Neural progenitor cell (in vitro differentiated cells): ENCODE measurements at regions not wholly inside any gene's neighbourhood (a gene's known extent, or its start where the extent isn't known, plus 50 kb on each side); places are given as distances from the start of the nearest gene placed in this dataset.

ENCODE experiments used
- DNase-seq: peaks from one replicate; pipeline ENCODE4 v3.0.0-alpha.2; 2016; ENCODE audit warnings: low spot score
- H2AFZ ChIP-seq: fragments of 200-600 bp; sonication (generic); replicated peaks from 2 replicates; pipeline ENCODE4 v1.6.1; 2016; ENCODE audit warnings: antibody characterized with exemption
- H3F3A ChIP-seq: fragments of 200-600 bp; sonication (generic); 2 replicates; pipeline ENCODE4 v1.6.1; 2016; ENCODE audit warnings: antibody characterized with exemption, low read depth
- H3K27ac ChIP-seq: fragments of 200-600 bp; sonication (generic); 2 replicates; pipeline ENCODE4 v1.5.1; 2016; ENCODE audit warnings: mild to moderate bottlenecking
- H3K27me3 ChIP-seq: fragments of 200-600 bp; sonication (generic); 2 replicates; pipeline ENCODE4 v1.6.1; 2016; ENCODE audit warnings: mild to moderate bottlenecking, moderate library complexity
- H3K36me3 ChIP-seq: fragments of 200-600 bp; sonication (generic); 2 replicates; pipeline ENCODE4 v1.5.1; 2016
- H3K4me1 ChIP-seq: fragments of 200-600 bp; sonication (generic); 2 replicates; pipeline ENCODE4 v1.6.1; 2016; ENCODE audit warnings: mixed run types
- H3K4me2 ChIP-seq: fragments of 200-600 bp; sonication (generic); 2 replicates; pipeline ENCODE4 v1.6.1; 2016
- H3K4me3 ChIP-seq: fragments of 200-600 bp; sonication (generic); 2 replicates; pipeline ENCODE4 v1.5.1; 2016
- H3K79me2 ChIP-seq: fragments of 200-600 bp; sonication (generic); 2 replicates; pipeline ENCODE4 v1.6.1; 2016; ENCODE audit warnings: low read depth
- H3K9ac ChIP-seq: fragments of 200-600 bp; sonication (generic); 2 replicates; pipeline ENCODE4 v1.6.1; 2016
- H3K9me3 ChIP-seq: fragments of 200-600 bp; sonication (generic); 2 replicates; pipeline ENCODE4 v1.5.1; 2016; ENCODE audit warnings: low read depth
- H4K20me1 ChIP-seq: fragments of 200-600 bp; sonication (generic); 2 replicates; pipeline ENCODE4 v1.6.1; 2016; ENCODE audit warnings: low read depth
- H3K27ac Mint-ChIP-seq: 3 replicates; pipeline ENCODE4 v1.8.0; 2021; ENCODE audit warnings: mixed read lengths
- H3K27me3 Mint-ChIP-seq: 2 replicates; pipeline ENCODE4 v1.8.0; 2022; ENCODE audit warnings: low read depth, mild to moderate bottlenecking, inconsistent platforms, moderate library complexity, mixed read lengths; ENCODE audit not compliant: insufficient read depth
- H3K36me3 Mint-ChIP-seq: 3 replicates; pipeline ENCODE4 v1.8.0; 2021; ENCODE audit warnings: mixed read lengths
- H3K4me1 Mint-ChIP-seq: 3 replicates; pipeline ENCODE4 v1.8.0; 2021; ENCODE audit warnings: mixed read lengths
- H3K4me3 Mint-ChIP-seq: 3 replicates; pipeline ENCODE4 v1.8.0; 2021; ENCODE audit warnings: mild to moderate bottlenecking, moderate library complexity, mixed read lengths
- H3K9me3 Mint-ChIP-seq: 3 replicates; pipeline ENCODE4 v1.8.0; 2020; ENCODE audit warnings: mixed read lengths
- CTCF ChIP-seq: fragments of 200-600 bp; sonication (generic); IDR thresholded peaks from 2 replicates; pipeline ENCODE4 v1.5.1; 2017; ENCODE audit warnings: antibody characterized with exemption, mild to moderate bottlenecking
- EZH2 ChIP-seq: fragments of 200-600 bp; sonication (generic); IDR thresholded peaks from 2 replicates; pipeline ENCODE4 v1.6.1; 2017; ENCODE audit warnings: antibody characterized with exemption, mild to moderate bottlenecking, moderate library complexity
- EZH2phosphoT487 ChIP-seq: fragments of 200-600 bp; sonication (generic); IDR thresholded peaks from 2 replicates; pipeline ENCODE4 v1.6.1; 2017; ENCODE audit warnings: antibody characterized with exemption

- TF ChIP-seq EZH2 (no peak), CTCF (no peak), EZH2phosphoT487 (no peak)
- Histone ChIP-seq H3K9ac (no peak overlapping the region), H3K27me3 (no peaks in the 10 kb centered on the region), H3K27ac (no peak overlapping the region), H3K9me3 (no peaks in the 10 kb centered on the region), H3K4me2 (no peak overlapping the region), H3K4me1 (no peaks in the 10 kb centered on the region), H4K20me1 (no peaks in the 10 kb centered on the region), H3F3A (no peaks in the 10 kb centered on the region), H3K79me2 (no peaks in the 10 kb centered on the region), H3K4me3 (no peak overlapping the region), H3K36me3 (no peaks in the 10 kb centered on the region), H2AFZ (no peak overlapping the region)
- no peak overlapping the region for H3K27ac Mint-ChIP-seq
- H3K36me3 Mint-ChIP-seq, result no peaks in the 10 kb centered on the region
- H3K4me1 Mint-ChIP-seq, result no peaks in the 10 kb centered on the region
- H3K4me3 Mint-ChIP-seq, result no peak overlapping the region
- DNase-seq, result no peak
- no peaks in the 10 kb centered on the region for H3K9me3 Mint-ChIP-seq
- H3K27me3 Mint-ChIP-seq, result peaks cover 2% of the 10 kb centered on the region
Measured at GRCh38 chr5:105739732-105740131, 1931.0 kb downstream of the EFNA5 start.

- Mint-ChIP-seq H3K9me3 (no peaks in the 10 kb centered on the region), H3K4me1 (no peaks in the 10 kb centered on the region), H3K27ac (no peak overlapping the region), H3K27me3 (no peaks in the 10 kb centered on the region), H3K4me3 (no peak overlapping the region), H3K36me3 (no peaks in the 10 kb centered on the region)
- no peak for DNase-seq
- Histone ChIP-seq H3K27me3 (no peaks in the 10 kb centered on the region), H3K9ac (no peak overlapping the region), H2AFZ (no peak overlapping the region), H3K27ac (no peak overlapping the region), H3F3A (no peaks in the 10 kb centered on the region), H3K4me1 (no peaks in the 10 kb centered on the region), H3K36me3 (no peaks in the 10 kb centered on the region), H3K79me2 (no peaks in the 10 kb centered on the region), H3K4me3 (no peak overlapping the region), H3K9me3 (no peaks in the 10 kb centered on the region), H4K20me1 (no peaks in the 10 kb centered on the region), H3K4me2 (no peak overlapping the region)
- TF ChIP-seq CTCF (no peak), EZH2phosphoT487 (no peak), EZH2 (no peak)
Measured at GRCh38 chr5:105735704-105736103, 1935.0 kb downstream of the EFNA5 start.

GRCh38 chr5:105730982-105731381 is 1939.8 kb downstream of the EFNA5 start:
- Mint-ChIP-seq H3K9me3 (no peaks in the 10 kb centered on the region), H3K4me3 (no peak overlapping the region), H3K27ac (no peak overlapping the region), H3K27me3 (no peaks in the 10 kb centered on the region), H3K4me1 (no peaks in the 10 kb centered on the region), H3K36me3 (no peaks in the 10 kb centered on the region)
- H3K27me3 ChIP-seq, result no peaks in the 10 kb centered on the region
- peak; percentile 21 for DNase-seq
- H3K27ac ChIP-seq, result no peak overlapping the region
- no peaks in the 10 kb centered on the region for H3K79me2 ChIP-seq
- H3K4me3 ChIP-seq, result no peak overlapping the region
- no peak overlapping the region for H2AFZ ChIP-seq
- H3K4me1 ChIP-seq, result no peaks in the 10 kb centered on the region
- no peak for TF ChIP-seq EZH2phosphoT487
- TF ChIP-seq EZH2, result no peak
- TF ChIP-seq CTCF, result no peak
- H3K4me2 ChIP-seq, result no peak overlapping the region
- H3K9me3 ChIP-seq, result no peaks in the 10 kb centered on the region
- H3K9ac ChIP-seq, result no peak overlapping the region
- H3F3A ChIP-seq, result no peaks in the 10 kb centered on the region
- no peaks in the 10 kb centered on the region for H4K20me1 ChIP-seq
- H3K36me3 ChIP-seq, result no peaks in the 10 kb centered on the region

- no peak overlapping the region for H3K4me3 ChIP-seq
- Mint-ChIP-seq H3K4me3 (no peak overlapping the region), H3K9me3 (peaks cover 11% of the 10 kb centered on the region), H3K36me3 (no peaks in the 10 kb centered on the region), H3K27me3 (peaks cover 2% of the 10 kb centered on the region), H3K4me1 (no peaks in the 10 kb centered on the region), H3K27ac (no peak overlapping the region)
- no peak overlapping the region for H3K27ac ChIP-seq
- H4K20me1 ChIP-seq, result no peaks in the 10 kb centered on the region
- no peaks in the 10 kb centered on the region for H3K4me1 ChIP-seq
- no peak overlapping the region for H3K4me2 ChIP-seq
- no peak for TF ChIP-seq CTCF
- TF ChIP-seq EZH2phosphoT487, result no peak
- no peak for TF ChIP-seq EZH2
- DNase-seq, result no peak
- H3K27me3 ChIP-seq, result no peaks in the 10 kb centered on the region
- H3K79me2 ChIP-seq, result no peaks in the 10 kb centered on the region
- H3K9ac ChIP-seq, result no peak overlapping the region
- no peak overlapping the region for H2AFZ ChIP-seq
- H3F3A ChIP-seq, result no peaks in the 10 kb centered on the region
- H3K9me3 ChIP-seq, result no peaks in the 10 kb centered on the region
- no peaks in the 10 kb centered on the region for H3K36me3 ChIP-seq
Measured at GRCh38 chr5:105726093-105726492, 1944.6 kb downstream of the EFNA5 start.
